ENCODE measurements at regions not wholly inside any gene's neighbourhood (a gene's known extent, or its start where the extent isn't known, plus 50 kb on each side); places are given as distances from the start of the nearest gene placed in this dataset.

DNA sequence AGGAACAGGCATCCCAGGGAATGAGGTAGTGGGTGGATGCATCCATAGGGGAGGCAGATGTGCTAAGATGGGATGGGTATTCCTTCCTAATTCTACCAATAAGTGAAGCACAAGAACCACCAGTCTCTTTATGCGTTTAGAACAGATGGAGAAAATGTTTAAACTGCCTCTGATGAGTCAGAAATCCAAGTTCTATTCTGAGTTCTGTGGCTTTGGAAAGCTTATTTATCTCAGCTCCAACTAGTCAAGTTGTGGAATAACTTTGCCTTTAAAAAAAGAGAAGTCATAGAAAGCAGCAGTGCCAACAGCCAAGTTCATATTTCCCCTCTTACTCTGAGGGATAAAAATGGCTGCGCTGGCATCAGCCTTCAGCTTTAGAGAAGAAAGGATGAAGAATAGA is 761.7 kb downstream of the IGSF11 start:
- Histone ChIP-seq H3K9me3 (ENCODE audit: insufficient read depth, low read length) (no peaks in the 10 kb centered on the region), H4K20me1 (ENCODE audit: insufficient read depth, low read length) (no peaks in the 10 kb centered on the region), H3K4me3 (ENCODE audit: low read length) (no peak overlapping the region), H3K27ac (ENCODE audit: low read length) (no peak overlapping the region), H2AFZ (ENCODE audit: low read depth, low read length) (no peak overlapping the region), H3K4me2 (ENCODE audit: low read length) (no peak overlapping the region), H3K36me3 (replicated peaks; ENCODE audit: low read depth, low read length) (no peaks in the 10 kb centered on the region), H3K4me1 (ENCODE audit: low read length) (no peaks in the 10 kb centered on the region), H3K9ac (ENCODE audit: low read length) (no peak overlapping the region), H3K79me2 (ENCODE audit: low read length) (no peaks in the 10 kb centered on the region), H3K27me3 (ENCODE audit: low read depth, low read length) (no peaks in the 10 kb centered on the region)
- TF ChIP-seq, protein P1, sequence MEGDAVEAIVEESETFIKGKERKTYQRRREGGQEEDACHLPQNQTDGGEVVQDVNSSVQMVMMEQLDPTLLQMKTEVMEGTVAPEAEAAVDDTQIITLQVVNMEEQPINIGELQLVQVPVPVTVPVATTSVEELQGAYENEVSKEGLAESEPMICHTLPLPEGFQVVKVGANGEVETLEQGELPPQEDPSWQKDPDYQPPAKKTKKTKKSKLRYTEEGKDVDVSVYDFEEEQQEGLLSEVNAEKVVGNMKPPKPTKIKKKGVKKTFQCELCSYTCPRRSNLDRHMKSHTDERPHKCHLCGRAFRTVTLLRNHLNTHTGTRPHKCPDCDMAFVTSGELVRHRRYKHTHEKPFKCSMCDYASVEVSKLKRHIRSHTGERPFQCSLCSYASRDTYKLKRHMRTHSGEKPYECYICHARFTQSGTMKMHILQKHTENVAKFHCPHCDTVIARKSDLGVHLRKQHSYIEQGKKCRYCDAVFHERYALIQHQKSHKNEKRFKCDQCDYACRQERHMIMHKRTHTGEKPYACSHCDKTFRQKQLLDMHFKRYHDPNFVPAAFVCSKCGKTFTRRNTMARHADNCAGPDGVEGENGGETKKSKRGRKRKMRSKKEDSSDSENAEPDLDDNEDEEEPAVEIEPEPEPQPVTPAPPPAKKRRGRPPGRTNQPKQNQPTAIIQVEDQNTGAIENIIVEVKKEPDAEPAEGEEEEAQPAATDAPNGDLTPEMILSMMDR (IDR thresholded peaks at IDR 0.05; ENCODE audit: low read depth, low read length): no peak
- TF ChIP-seq EZH2phosphoT487 (IDR thresholded peaks at IDR 0.05; ENCODE audit: low read depth): no peak

DNA sequence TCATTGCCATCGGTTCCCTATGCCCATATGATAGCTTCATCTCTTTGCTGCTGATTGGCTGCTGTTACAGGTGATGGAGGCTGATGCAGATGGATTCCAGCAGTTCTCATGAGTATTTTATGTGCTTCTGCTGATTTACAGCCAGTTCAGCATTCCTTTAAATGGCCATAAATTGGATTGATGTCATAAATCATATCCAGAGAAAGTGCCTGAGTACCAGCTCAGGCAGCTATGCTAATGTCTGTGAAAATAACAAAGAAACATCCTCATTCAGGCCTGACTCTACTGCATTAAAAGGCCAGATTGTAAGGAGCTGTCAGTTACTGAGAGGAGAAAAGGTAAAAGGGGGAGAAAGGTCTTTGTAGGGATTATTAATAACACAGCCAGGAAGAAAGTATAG is 756.8 kb downstream of the IGSF11 start:
- no peak overlapping the region for H3K4me2 ChIP-seq (ENCODE audit: low read length)
- H3K27me3 ChIP-seq (ENCODE audit: low read depth, low read length): no peaks in the 10 kb centered on the region
- no peaks in the 10 kb centered on the region for H4K20me1 ChIP-seq (ENCODE audit: insufficient read depth, low read length)
- peaks cover 6% of the 10 kb centered on the region; the same call in 1 of the 2 replicates for H3K4me1 ChIP-seq (ENCODE audit: low read length)
- H3K4me3 ChIP-seq (ENCODE audit: low read length): no peak overlapping the region
- TF ChIP-seq EZH2phosphoT487 (IDR thresholded peaks at IDR 0.05; ENCODE audit: low read depth): no peak
- TF ChIP-seq, protein P1 (IDR thresholded peaks at IDR 0.05; ENCODE audit: low read depth, low read length): no peak
- H3K27ac ChIP-seq (ENCODE audit: low read length): no peak overlapping the region
- H2AFZ ChIP-seq (ENCODE audit: low read depth, low read length): no peak overlapping the region
- H3K9ac ChIP-seq (ENCODE audit: low read length): no peak overlapping the region
- no peaks in the 10 kb centered on the region for H3K9me3 ChIP-seq (ENCODE audit: insufficient read depth, low read length)
- H3K36me3 ChIP-seq (replicated peaks; ENCODE audit: low read depth, low read length): no peaks in the 10 kb centered on the region
- no peaks in the 10 kb centered on the region for H3K79me2 ChIP-seq (ENCODE audit: low read length)

DNA sequence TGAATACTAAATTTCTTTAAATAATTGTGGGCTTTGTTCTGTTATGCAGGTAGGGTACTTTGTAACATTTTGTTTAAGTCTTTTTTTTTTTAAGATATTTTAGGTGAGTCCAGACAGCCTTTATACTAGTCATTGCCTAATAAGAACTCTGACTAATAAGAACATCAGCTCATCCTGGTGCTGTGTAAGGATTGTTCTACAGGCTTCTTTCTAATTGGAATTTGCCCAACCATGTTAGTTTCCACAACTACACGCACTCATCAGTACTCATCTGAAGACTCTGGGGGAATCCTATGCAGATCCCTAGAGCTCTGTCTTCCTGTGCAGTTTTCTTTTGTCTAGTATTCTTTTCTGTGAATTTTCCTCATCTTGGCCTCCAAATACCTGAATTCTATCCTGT is 741.8 kb downstream of the IGSF11 start:
- no peak overlapping the region for H3K27ac ChIP-seq (ENCODE audit: low read length)
- no peak overlapping the region for H3K4me3 ChIP-seq (ENCODE audit: low read length)
- H3K4me1 ChIP-seq (ENCODE audit: low read length): no peaks in the 10 kb centered on the region
- no peaks in the 10 kb centered on the region for H4K20me1 ChIP-seq (ENCODE audit: insufficient read depth, low read length)
- H2AFZ ChIP-seq (ENCODE audit: low read depth, low read length): no peak overlapping the region
- no peak overlapping the region for H3K9ac ChIP-seq (ENCODE audit: low read length)
- H3K4me2 ChIP-seq (ENCODE audit: low read length): no peak overlapping the region
- TF ChIP-seq, protein P1 (IDR thresholded peaks at IDR 0.05; ENCODE audit: low read depth, low read length): no peak
- TF ChIP-seq EZH2phosphoT487 (IDR thresholded peaks at IDR 0.05; ENCODE audit: low read depth): no peak
- no peaks in the 10 kb centered on the region for H3K79me2 ChIP-seq (ENCODE audit: low read length)
- H3K27me3 ChIP-seq (ENCODE audit: low read depth, low read length): no peaks in the 10 kb centered on the region
- no peaks in the 10 kb centered on the region for H3K36me3 ChIP-seq (replicated peaks; ENCODE audit: low read depth, low read length)
- H3K9me3 ChIP-seq (ENCODE audit: insufficient read depth, low read length): no peaks in the 10 kb centered on the region

DNA sequence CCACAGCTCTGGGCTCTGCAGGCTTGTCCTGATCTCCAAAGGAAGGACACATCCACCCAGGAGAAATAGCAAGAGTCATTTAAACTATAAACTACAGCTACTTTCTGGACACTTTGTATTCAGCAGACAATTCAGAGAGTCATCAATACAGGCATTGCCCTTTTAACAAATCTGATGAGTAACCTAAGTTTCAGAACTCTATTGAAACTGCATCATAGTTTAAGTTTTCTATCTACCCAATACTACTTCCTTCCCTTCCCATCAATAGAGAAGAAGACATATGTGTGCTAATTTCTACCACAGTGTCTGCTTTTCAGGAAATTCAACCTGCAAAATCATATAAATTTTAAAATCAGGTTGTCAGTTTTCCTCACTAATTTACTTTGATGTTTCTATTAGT is 736.5 kb downstream of the IGSF11 start:
- H3K9me3 ChIP-seq (ENCODE audit: insufficient read depth, low read length): no peaks in the 10 kb centered on the region
- no peak overlapping the region for H3K4me2 ChIP-seq (ENCODE audit: low read length)
- no peak overlapping the region for H2AFZ ChIP-seq (ENCODE audit: low read depth, low read length)
- no peaks in the 10 kb centered on the region for H3K27me3 ChIP-seq (ENCODE audit: low read depth, low read length)
- TF ChIP-seq, protein P1 (IDR thresholded peaks at IDR 0.05; ENCODE audit: low read depth, low read length): no peak
- no peak for TF ChIP-seq EZH2phosphoT487 (IDR thresholded peaks at IDR 0.05; ENCODE audit: low read depth)
- no peaks in the 10 kb centered on the region for H3K79me2 ChIP-seq (ENCODE audit: low read length)
- no peak overlapping the region for H3K27ac ChIP-seq (ENCODE audit: low read length)
- H3K9ac ChIP-seq (ENCODE audit: low read length): no peak overlapping the region
- H3K36me3 ChIP-seq (replicated peaks; ENCODE audit: low read depth, low read length): no peaks in the 10 kb centered on the region
- no peak overlapping the region for H3K4me3 ChIP-seq (ENCODE audit: low read length)
- H4K20me1 ChIP-seq (ENCODE audit: insufficient read depth, low read length): no peaks in the 10 kb centered on the region
- H3K4me1 ChIP-seq (ENCODE audit: low read length): no peaks in the 10 kb centered on the region

Measured in OCI-LY3 (cell line).